AG09309 (cell line): ENCODE measurements at regions not wholly inside any gene's neighbourhood (a gene's known extent, or its start where the extent isn't known, plus 50 kb on each side); places are given as distances from the start of the nearest gene placed in this dataset.
"Not testable (repeated sequence)": the region's sequence is repeated elsewhere in the genome, so short reads cannot be mapped to it uniquely, and the experiment has no call there.

Experiments used
- DNase-seq: peaks from one replicate; pipeline ENCODE4 v3.0.0-alpha.2; 2010; ENCODE audit warnings: low read depth
- H3K4me3 ChIP-seq: 2 replicates; pipeline ENCODE4 v1.5.1; 2011; ENCODE audit warnings: mild to moderate bottlenecking, low read depth, low read length, moderate library complexity; ENCODE audit not compliant: control insufficient read depth
- TF ChIP-seq, protein P1 (sequence below): IDR thresholded peaks from 2 replicates; pipeline ENCODE4 v1.5.1; 2011; ENCODE audit warnings: mild to moderate bottlenecking, low read depth, low read length, inconsistent platforms; ENCODE audit not compliant: insufficient read depth, control insufficient read depth; ENCODE audit errors: missing control alignments

DNA sequence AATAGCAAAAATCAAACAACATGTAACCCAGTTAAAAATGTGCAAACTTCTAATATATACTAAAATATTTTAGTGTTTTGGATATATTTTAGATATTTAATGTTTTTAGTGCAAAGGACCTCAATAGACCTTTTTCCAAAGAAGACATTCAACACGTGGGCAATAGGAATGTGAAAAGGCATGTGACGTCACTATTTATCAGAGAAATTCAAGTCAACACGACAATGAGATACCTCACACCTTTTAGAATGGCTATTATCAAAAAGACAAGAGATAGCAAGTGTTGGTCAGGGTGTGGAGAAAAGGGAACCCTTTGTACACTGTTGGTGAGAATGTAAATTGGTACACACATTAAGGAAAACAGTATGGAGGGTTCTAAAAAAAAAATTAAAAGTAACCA lies 115.6 kb upstream of the FAM47B start:
- TF ChIP-seq, protein P1, sequence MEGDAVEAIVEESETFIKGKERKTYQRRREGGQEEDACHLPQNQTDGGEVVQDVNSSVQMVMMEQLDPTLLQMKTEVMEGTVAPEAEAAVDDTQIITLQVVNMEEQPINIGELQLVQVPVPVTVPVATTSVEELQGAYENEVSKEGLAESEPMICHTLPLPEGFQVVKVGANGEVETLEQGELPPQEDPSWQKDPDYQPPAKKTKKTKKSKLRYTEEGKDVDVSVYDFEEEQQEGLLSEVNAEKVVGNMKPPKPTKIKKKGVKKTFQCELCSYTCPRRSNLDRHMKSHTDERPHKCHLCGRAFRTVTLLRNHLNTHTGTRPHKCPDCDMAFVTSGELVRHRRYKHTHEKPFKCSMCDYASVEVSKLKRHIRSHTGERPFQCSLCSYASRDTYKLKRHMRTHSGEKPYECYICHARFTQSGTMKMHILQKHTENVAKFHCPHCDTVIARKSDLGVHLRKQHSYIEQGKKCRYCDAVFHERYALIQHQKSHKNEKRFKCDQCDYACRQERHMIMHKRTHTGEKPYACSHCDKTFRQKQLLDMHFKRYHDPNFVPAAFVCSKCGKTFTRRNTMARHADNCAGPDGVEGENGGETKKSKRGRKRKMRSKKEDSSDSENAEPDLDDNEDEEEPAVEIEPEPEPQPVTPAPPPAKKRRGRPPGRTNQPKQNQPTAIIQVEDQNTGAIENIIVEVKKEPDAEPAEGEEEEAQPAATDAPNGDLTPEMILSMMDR, result no peak
- DNase-seq, result no peak
- H3K4me3 ChIP-seq, result no peak overlapping the region

DNA sequence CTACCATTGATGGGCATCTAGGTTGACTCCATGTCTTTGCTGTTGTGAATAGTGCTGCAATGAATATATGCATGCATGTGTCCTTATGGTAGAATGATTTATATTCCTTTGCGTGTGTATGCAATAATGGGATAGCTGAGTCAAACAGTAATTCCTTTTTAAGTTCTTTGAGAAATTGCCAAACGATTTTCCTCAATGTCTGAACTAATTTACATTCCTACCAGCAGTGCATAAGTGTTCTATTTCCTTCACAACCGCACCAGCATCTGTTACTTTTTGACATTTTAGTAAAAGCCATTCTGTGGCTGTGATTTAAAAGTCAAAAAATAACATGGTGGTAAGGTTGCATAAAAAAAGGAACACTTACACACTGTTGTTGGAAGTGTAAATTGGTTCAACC lies 103.1 kb upstream of the FAM47B start:
- no peak overlapping the region for H3K4me3 ChIP-seq
- DNase-seq, result no peak
- TF ChIP-seq, protein P1, result no peak

DNA sequence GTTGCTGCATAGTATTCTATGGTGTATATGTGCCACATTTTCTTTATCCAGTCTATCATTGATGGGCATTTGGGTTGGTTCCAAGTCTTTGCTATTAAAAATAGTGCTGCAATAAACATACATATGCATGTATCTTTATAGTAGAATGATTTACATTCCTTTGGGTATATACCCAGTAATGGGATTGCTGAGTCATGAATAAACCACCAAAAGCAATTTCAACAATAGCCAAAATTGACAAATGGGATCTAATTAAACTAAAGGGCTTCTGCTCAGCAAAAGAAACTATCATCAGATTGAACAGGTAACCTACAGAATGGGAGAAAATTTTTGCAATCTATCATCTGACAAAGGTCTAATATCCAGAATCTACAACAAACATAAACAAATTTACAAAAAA lies 101.4 kb upstream of the FAM47B start:
- not testable (repeated sequence) for DNase-seq, H3K4me3 ChIP-seq

DNA sequence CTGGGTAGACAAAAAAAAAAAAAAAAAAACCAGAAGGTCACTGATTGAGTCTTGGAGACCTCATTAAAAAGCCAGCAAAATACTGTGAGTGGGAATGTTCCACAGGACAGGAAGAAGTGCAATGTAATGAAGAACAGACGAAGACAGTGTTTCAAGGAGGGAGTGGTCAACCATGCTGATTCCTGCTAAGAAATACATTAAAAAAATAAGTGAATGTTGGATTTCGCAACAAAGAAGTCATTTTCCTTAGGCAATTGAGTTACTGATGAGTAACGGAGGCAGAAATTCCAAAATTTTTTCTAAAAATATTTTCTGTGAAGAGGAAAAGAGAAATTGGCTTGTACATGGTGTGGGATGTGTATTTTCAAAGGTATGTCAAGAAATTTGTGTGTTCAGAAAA lies 94.3 kb upstream of the FAM47B start:
- DNase-seq, result peak; percentile 35
- no peak overlapping the region for H3K4me3 ChIP-seq
- TF ChIP-seq, protein P1, result no peak

DNA sequence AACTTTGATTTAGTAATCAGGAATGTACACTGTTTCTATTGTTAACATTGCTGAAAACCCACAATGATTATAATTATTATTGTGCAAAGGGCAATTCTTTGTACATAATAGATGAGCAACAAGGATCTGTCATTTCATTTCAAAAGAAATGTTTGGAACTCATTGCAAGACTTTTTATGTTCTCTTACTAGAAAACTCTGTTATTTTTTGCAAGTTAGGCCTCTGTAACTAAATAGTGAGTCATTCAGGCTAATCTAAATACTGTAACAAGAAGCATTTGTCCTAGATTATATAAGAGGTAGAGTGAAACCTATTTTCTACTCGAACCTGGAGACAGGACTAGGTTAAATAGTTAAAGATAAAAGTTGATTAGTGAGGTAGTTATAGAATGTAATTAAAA lies 93.2 kb upstream of the FAM47B start:
- H3K4me3 ChIP-seq, result no peak overlapping the region
- TF ChIP-seq, protein P1, result no peak

DNA sequence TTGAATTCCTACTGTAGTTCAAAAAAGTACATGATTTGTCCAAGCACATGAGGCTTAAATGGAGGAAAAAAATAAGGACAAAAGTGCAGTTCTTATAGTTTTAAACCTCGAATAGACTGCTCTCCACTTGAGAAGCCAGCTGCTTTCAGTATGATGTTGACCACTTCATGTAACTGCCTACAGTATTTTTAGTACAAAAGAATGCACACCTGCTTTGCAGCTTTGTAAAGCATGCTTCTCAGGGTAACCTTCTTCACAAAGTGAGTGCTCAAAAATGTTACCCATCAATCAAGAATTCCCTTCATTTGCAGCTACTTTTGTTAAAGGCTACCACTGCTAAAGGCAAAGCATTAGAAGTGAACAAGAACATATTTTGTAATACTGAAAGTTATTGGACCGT lies 83.4 kb upstream of the FAM47B start:
- no peak for DNase-seq
- TF ChIP-seq, protein P1, result no peak
- H3K4me3 ChIP-seq, result no peak overlapping the region

More for the DNA sequence above, 93.2 kb upstream of the FAM47B start:
- peak; percentile 29 for DNase-seq

DNA sequence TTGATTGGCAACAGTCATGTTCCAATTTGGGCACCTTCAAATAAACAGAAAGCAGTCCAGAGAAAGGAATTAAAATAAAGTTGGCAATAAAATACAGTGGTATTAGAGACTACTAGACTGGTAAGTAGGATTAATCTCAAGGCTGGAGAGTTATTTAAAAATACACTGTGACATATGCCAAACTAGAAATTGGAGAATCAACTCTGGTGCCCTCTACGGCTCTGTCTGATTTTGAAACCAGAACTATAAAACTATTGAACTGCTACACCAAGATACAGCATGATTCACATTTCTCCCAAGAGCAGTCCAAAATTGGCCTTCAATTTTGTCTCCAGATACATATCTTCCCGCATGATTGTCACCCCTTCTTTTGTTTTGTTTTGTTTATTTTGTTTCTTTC lies 78.7 kb upstream of the FAM47B start:
- TF ChIP-seq, protein P1, result no peak
- DNase-seq, result no peak
- H3K4me3 ChIP-seq, result no peak overlapping the region
